IMR-90 (cell line): ENCODE measurements at regions not wholly inside any gene's neighbourhood (a gene's known extent, or its start where the extent isn't known, plus 50 kb on each side); places are given as distances from the start of the nearest gene placed in this dataset.

Experiments used
- TF ChIP-seq, protein P1 (sequence below): conservative IDR thresholded peaks from 2 replicates; pipeline ENCODE4 v1.5.1; 2012; ENCODE audit warnings: mild to moderate bottlenecking, low read depth, low read length, improper control_type of control experiment
- TF ChIP-seq, protein P2 (sequence below): fragments of 150-350 bp; IDR thresholded peaks from 2 replicates; pipeline ENCODE4 v1.6.1; 2016; ENCODE audit warnings: low read depth, mild to moderate bottlenecking, low read length, moderate library complexity, borderline replicate concordance

DNA sequence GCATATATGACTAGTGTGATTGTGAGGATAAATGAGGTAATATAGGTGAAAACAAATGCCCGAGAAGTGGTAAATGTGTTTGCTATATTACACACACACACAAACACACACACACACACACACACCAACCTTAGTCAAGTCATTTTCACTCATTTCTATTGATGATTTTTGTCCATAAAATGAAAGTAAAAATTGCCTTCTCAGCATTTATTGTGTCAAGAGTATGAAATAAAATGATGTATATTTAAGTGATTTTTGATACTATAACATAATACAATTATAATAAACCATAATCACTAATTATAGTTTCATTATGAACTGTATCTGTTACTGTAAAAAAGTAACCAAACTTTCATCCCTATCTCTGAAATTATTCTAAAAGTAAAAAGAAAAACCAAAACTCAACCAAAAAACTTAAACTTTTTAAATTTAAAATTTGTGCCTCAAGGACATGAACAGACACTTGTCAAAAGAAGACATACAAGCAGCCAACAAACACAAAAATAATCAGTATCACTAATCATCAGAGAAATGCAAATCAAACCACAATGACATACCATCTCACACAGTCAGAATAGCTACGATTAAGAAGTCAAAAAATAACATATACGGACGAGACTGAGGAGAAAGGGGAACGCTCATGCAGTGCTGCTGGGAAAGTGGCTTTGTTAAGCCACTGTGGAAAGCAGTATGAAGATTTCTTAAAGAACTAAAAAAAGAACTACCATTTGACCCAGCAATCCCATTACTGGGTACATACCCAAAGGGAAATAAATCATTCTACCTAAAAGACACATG is 601.0 kb downstream of the TMA16 start:
- TF ChIP-seq, protein P1, sequence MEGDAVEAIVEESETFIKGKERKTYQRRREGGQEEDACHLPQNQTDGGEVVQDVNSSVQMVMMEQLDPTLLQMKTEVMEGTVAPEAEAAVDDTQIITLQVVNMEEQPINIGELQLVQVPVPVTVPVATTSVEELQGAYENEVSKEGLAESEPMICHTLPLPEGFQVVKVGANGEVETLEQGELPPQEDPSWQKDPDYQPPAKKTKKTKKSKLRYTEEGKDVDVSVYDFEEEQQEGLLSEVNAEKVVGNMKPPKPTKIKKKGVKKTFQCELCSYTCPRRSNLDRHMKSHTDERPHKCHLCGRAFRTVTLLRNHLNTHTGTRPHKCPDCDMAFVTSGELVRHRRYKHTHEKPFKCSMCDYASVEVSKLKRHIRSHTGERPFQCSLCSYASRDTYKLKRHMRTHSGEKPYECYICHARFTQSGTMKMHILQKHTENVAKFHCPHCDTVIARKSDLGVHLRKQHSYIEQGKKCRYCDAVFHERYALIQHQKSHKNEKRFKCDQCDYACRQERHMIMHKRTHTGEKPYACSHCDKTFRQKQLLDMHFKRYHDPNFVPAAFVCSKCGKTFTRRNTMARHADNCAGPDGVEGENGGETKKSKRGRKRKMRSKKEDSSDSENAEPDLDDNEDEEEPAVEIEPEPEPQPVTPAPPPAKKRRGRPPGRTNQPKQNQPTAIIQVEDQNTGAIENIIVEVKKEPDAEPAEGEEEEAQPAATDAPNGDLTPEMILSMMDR, result no peak
- TF ChIP-seq, protein P2, sequence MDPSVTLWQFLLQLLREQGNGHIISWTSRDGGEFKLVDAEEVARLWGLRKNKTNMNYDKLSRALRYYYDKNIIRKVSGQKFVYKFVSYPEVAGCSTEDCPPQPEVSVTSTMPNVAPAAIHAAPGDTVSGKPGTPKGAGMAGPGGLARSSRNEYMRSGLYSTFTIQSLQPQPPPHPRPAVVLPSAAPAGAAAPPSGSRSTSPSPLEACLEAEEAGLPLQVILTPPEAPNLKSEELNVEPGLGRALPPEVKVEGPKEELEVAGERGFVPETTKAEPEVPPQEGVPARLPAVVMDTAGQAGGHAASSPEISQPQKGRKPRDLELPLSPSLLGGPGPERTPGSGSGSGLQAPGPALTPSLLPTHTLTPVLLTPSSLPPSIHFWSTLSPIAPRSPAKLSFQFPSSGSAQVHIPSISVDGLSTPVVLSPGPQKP, result no peak
